ENCODE measurements at regions not wholly inside any gene's neighbourhood (a gene's known extent, or its start where the extent isn't known, plus 50 kb on each side); places are given as distances from the start of the nearest gene placed in this dataset.
"Not testable (repeated sequence)": the region's sequence is repeated elsewhere in the genome, so short reads cannot be mapped to it uniquely, and the experiment has no call there.

- no peak for DNase-seq
Measured at GRCh38 chr16:26395700-26396099, 671.0 kb upstream of the C16orf82 start.

GRCh38 chr16:26396511-26397235, 670.1 kb upstream of the C16orf82 start:
- DNase-seq = no peak

DNA sequence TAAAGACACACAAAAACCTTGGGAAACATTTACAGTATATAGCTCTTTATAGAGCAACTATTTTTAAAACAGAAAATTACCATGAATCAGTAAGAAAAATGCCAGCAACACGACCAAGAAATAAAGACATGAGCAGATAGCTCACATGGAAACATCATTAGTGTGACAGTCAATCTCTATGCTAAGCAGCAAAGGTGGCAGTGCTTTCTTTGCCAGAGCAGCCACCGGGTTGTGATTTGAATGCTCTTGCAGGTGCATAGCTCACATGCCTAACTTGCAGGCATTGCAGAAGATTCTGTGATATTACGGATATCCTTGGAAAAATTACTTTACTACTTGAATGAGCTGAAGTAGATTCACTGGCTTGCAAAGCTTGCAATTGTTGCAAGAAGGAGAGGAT, 652.9 kb upstream of the C16orf82 start:
- no peak for DNase-seq

DNA sequence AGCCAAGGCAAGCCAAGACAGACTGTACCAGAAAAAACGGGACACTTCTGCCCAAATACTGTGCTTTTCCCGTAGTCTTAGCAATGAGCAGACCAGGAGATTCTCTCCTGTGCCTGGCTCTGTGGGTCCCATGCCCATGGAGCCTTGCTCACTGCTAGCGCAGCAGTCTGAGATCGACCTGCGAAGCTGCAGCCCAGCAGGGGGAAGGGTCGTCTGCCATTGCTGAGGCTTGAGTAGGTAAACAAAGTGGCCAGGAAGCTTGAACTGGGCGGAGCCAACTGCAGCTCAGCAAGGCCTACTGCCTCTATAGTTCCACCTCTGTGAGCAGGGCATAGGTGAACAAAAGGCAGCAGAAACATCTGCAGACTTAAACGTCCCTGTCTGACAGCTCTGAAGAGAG, 647.3 kb upstream of the C16orf82 start:
- not testable (repeated sequence) for DNase-seq

DNA sequence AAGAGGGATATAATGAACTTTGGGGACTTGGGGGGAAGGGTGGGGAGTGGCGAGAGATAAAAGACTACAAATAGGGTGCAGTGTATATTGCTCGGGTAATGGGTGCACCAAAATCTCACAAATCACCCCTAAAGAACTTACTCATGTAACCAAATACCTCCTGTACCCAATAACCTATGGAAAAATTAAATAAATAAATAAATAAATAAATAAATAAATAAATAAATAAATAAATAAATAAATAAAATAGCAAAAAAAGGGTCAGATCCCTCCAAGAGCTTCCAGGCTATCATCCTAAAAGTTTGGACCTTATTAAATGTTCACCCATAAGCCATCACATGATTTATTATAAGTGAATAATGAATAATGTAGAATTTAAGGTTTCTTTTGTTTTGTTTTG, 636.1 kb upstream of the C16orf82 start:
- DNase-seq = no peak

DNA sequence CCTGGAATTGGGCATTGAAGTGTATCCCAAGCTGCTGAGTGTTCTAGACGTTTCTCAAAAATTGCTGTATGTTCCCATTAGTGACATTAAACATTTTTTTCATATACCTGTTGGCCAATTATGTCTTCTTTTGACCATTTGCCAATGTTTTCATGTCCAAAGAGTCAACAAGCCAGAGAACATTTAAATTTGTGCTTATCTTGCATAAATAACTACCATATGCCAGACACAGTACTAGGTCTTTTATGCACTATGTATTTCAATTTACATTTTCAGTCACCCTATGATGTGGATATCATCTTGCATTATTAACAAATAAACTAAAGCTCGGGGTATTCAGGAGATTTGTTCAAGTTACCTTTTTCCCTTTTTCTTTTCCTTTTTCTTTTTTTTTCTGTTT, 632.9 kb upstream of the C16orf82 start:
- no peak for DNase-seq

DNA sequence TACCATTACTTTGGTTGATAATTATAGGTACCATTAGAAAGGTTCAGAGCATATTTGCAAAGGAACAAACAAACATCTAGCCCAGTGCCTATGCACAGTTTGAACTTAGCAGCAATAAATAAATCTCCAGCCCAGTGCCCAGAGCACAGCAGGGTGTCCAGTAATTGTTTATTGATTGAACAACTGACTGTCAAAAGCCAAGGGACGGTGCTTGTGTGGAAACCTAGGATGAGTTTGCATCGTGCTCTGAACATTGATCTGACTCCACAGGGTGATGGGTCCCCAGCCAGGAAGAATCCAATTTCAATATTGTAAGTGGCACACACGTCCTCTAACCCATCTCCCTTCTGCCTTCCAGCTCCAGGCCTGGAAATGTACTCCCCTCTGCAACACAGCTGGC, 625.5 kb upstream of the C16orf82 start:
- DNase-seq = no peak

DNA sequence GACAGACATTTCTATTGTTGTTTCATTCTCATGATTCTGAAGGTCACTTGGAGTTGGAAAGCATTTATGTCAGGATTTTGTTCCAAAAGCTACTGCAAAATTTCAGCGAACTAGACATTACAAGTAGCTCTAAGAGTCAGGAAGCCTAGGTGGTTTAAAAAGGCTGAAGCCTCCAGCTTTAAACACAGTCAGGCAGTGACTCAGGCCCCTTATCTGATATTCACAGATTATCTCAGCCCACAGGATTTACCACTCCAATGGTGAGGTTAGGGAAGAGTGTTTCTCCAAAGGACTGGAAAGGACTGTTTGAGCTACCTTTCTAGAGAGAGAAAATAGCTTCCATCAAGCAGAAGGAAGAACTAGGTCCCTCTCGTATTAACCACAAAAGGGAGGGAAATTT, 624.4 kb upstream of the C16orf82 start:
- peak; percentile 28 for DNase-seq

- DNase-seq = no peak
Measured at GRCh38 chr16:26447570-26447969, 619.2 kb upstream of the C16orf82 start.

DNA sequence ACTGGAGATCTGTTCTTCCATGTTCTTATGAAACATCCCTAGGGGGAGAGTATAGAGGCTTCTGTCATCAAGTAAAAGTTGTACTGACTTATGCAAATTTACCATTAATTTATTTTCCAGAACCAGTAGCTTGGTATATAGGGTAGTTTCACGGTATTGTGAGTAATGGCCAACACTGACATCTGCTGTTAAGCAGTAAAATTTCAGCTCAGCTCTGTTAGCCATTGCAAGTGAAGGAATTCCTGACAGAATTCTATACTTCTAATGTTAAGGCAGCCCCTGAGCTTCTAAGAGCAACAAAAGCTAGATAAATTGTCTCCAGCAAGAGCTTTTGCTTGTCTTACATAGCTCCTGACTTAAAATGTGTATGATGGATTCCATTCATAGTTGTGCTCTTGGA, 613.5 kb upstream of the C16orf82 start:
- peak; percentile 12 for DNase-seq

DNA sequence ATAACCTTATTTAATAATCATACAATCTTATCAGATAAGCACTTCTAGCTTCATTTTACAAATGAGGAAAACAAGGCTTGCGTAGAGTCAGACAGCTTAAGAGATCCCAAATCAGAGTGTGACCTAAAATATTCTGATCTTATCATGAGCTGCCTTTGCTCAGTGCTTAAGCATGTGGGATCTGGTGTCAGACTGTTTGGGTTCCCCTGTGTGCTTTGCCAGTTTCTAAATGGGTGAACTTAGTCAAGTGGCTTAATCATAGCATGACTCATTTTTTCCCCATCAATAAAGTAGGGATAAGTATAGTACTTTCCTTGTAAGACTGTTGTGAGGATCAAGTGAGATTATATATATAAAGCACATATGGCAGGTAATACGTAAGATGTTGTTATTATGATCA, 612.6 kb upstream of the C16orf82 start:
- DNase-seq = peak; percentile 42

DNA sequence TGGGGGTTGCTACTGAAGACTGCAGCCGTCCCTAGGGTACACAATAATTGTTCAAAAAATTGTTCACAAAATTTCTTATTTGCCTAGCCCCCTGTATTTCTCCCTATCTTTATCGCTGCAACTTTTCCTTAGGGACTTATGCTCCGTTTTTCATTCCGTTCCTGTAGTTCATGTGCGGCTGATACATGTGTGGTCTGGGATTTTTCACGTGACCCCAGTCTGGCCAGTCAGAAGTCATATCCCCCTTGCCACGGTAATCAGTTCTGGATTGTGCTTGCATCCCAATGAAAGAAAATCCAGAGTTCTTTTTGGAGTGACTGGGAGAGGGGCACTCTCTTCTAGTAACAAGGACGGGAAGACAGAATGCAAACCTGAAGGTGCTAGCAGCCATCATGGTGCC, 610.7 kb upstream of the C16orf82 start:
- DNase-seq = no peak

GRCh38 chr16:26457095-26457494, 609.6 kb upstream of the C16orf82 start:
- no peak for DNase-seq

GRCh38 chr16:26457882-26458281, 608.8 kb upstream of the C16orf82 start:
- no peak for DNase-seq

DNA sequence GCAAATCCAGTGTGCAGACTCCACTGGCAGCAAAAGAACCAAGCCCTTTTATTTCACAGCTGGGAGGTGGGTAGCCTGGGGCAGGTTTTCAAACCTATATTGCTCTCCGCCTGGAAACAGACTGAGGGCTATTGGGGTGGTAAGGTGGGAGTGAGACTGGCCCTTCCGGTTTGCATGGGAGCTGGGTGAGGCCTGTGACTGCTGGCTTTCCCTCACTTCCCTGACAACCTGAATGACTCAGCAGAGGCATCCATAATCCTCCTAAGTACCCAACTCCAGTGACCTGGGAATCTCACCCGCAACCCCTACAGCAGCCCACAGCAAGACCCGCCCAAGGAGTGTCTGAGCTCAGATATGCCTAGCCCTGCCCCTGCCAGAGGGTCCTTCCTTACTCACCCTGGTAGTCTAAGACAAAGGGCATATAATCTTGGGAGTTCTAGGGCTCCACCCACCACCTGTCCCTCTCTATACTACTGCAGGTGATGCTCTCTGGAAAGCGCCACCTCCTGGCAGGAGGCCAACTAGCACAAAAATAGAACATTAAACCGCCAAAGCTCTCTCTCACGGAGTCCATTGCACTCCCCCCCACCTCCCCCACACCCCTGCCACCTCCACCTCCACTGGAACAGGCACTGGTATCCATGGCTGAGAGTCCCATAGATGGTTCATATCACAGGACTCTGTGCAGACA, 602.0 kb upstream of the C16orf82 start:
- DNase-seq = no peak

DNA sequence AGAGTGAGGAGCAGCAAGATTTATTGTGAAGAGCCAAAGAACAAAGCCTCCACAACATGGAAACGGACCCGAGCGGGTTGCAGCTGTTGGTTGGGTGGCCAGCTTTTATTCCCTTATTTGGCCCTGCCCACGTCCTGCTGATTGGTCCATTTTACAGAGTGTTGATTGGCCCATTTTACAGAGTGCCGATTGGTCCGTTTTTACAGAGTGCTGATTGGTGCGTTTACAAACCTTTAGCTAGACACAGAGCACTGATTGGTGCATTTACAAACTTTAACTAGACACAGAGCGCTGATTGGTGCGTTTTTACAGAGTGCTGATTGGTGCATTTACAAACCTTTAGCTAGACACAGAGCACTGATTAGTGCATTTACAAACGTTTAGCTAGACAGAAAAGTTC, 592.3 kb upstream of the C16orf82 start:
- DNase-seq = not testable (repeated sequence)

GRCh38 chr16:26475596-26475995, 591.1 kb upstream of the C16orf82 start:
- no peak for DNase-seq

DNA sequence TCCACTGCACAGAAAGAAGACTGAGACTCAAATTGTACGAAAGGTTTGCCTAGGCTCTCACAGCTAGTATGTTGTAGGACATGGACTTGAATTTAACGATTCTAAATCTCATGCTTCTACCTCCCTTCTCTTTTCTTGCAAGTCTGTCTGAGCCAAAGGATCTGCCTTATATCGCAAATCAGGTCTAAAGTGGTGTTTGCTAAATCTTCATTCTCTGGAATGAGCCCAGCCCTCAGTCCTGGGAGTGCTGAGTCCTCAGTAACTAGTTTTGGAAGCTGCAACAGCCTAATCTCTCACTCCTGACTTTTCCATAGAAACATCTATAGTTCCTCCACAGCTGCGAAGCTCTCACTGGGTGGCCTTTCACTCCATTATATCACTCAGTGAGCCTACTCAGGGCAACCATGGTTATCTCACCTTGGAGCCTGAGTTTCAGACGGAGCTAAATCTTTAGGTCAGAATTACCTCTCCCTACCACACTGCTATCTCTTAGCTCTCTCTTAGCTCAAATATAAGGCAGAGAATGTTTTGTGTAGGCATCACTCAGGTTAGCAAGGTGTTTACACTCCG, 575.5 kb upstream of the C16orf82 start:
- no peak for DNase-seq

DNA sequence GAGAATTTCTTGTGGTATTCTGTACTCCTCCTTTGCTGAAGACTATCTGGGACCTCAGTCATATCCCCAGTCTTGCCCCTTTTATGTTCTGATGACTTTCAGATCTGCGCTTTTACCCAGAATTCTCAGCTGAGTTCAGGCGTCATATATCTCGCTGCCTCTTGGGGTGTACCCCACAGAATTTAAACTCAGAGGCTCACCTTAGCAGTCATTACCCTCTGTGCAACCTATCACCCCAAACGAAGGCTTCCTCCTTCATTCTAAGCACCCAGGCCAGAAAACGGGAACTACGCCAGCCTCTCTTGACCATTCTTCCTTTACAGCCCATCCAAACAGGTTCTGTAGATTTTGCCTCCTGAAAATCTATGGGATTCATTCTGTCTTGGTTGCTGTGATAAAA, 574.8 kb upstream of the C16orf82 start:
- no peak for DNase-seq

DNA sequence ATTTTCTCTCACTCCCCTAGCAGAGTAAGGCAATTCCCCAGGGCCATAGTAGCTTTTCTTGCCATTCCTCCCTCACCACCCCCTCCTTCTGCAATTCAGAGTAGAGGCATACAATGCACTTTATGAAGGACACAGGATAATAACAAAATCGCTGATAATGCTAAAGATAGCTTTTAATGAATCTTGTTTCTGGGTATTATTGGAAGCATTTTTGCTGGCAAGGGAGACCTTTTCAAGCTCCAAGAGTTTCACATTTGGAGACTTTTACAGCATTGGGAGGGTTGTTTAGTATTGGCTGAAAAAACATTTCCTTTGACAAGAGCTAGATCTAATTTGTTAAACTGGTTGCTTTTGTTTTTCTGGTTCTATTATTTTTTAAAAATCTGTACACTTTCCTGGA, 573.0 kb upstream of the C16orf82 start:
- no peak for DNase-seq

DNA sequence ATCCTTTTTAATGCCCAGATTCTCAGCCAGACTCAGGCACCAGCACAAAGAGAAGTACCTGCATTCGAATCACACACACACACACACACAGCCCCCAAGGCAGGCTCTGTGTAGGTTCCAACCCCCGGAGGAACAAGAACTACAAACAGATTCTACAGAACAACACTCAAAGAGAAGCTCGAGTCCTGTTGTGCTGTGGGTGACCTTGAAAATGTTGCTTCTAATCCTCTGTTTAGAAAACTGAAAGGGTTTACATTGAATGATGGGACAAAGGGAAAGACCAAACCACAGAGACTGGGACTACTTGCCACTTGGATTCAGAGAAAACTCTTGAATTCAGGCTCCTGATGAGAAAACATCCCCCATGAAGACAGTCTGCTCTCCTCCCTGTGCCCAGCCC, 568.8 kb upstream of the C16orf82 start:
- DNase-seq = no peak

GRCh38 chr16:26500326-26500725, 566.4 kb upstream of the C16orf82 start:
- DNase-seq = no peak

- DNase-seq = no peak
Measured at GRCh38 chr16:26505496-26505895, 561.2 kb upstream of the C16orf82 start.

DNA sequence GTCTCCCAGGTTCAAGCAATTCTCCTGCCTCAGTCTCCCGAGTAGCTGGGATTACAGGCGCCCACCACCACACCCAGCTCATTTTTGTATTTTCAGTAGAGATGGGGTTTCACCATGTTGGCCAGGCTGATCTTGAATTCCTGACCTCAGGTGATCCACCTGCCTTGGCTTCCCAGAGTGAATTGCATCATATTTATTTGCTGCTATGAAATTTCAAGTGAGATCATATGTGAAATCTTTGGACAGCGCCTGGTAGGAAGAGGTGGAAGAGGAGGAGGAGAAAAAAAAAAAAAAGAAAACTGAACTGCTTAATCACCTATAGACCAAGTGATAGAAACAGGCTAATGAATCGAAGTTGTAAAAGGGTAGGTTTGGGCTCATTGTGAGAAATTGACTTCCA, 557.8 kb upstream of the C16orf82 start:
- DNase-seq = not testable (repeated sequence)

DNA sequence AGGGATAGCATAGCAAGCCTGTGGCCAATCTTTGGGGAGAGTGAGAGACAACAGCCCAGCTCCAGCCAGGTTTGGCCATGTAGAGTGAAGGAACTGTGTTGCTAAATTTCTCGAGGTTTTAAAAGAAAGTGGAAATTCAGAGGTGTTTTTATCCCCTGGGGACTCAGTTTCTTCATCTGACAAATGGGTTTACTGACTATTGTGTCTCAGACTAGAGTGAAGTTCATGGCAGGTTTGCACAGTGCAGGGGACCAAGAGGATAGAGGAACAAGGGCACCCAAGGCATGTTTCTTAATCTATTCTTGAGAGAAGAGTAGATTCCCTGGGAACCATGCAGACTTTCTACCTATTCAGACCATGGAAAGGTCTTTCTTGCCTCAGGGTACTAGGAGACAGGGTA, 555.8 kb upstream of the C16orf82 start:
- no peak for DNase-seq
